ENCODE measurements at regions not wholly inside any gene's neighbourhood (a gene's known extent, or its start where the extent isn't known, plus 50 kb on each side); places are given as distances from the start of the nearest gene placed in this dataset.

- no peaks in the 10 kb centered on the region for H3K79me2 ChIP-seq (replicated peaks; ENCODE audit: insufficient read depth, low read length)
- no peak overlapping the region for H2AFZ ChIP-seq (ENCODE audit: low read depth, low read length)
- no peak for TF ChIP-seq SMC3 (conservative IDR thresholded peaks at IDR 0.05; ENCODE audit: poor library complexity)
- H3K4me2 ChIP-seq (ENCODE audit: low read length), result no peak overlapping the region
- H3K9ac ChIP-seq (ENCODE audit: low read length), result no peak overlapping the region
- H3K36me3 ChIP-seq (ENCODE audit: insufficient read depth, low read length), result no peaks in the 10 kb centered on the region
- H3K9me3 ChIP-seq (ENCODE audit: low read length), result no peaks in the 10 kb centered on the region
- no peak overlapping the region for H3K27ac ChIP-seq (ENCODE audit: low read length)
- H3F3A ChIP-seq (ENCODE audit: insufficient read depth, low read length, poor library complexity, severe bottlenecking), result no peaks in the 10 kb centered on the region
- H3K27me3 ChIP-seq (ENCODE audit: insufficient read depth, low read depth, low read length), result no peaks in the 10 kb centered on the region
- no peaks in the 10 kb centered on the region for H4K20me1 ChIP-seq (ENCODE audit: insufficient read depth)
- no peak overlapping the region for H3K4me3 ChIP-seq (ENCODE audit: low read length)
- no peaks in the 10 kb centered on the region for H3K9me2 ChIP-seq (ENCODE audit: insufficient read depth, low read length)
Observed at GRCh38 chr1:164967300-164967699, 389.2 kb downstream of the LMX1A start.

GRCh38 chr1:164961715-164962114 lies 394.8 kb downstream of the LMX1A start:
- Histone ChIP-seq H3K27me3 (ENCODE audit: insufficient read depth, low read depth, low read length) (no peaks in the 10 kb centered on the region), H3K9me3 (ENCODE audit: low read length) (no peaks in the 10 kb centered on the region), H3K4me2 (ENCODE audit: low read length) (no peak overlapping the region), H3K9me2 (ENCODE audit: insufficient read depth, low read length) (no peaks in the 10 kb centered on the region), H3K36me3 (ENCODE audit: insufficient read depth, low read length) (no peaks in the 10 kb centered on the region), H2AFZ (ENCODE audit: low read depth, low read length) (no peak overlapping the region), H3F3A (ENCODE audit: insufficient read depth, low read length, poor library complexity, severe bottlenecking) (no peaks in the 10 kb centered on the region), H3K9ac (ENCODE audit: low read length) (no peak overlapping the region), H3K4me3 (ENCODE audit: low read length) (no peak overlapping the region), H3K27ac (ENCODE audit: low read length) (no peak overlapping the region), H4K20me1 (ENCODE audit: insufficient read depth) (no peaks in the 10 kb centered on the region), H3K79me2 (replicated peaks; ENCODE audit: insufficient read depth, low read length) (no peaks in the 10 kb centered on the region)
- TF ChIP-seq CTCF (IDR thresholded peaks at IDR 0.05; ENCODE audit: poor library complexity, severe bottlenecking) (no peak), EP300 (conservative IDR thresholded peaks at IDR 0.05; ENCODE audit: poor library complexity, severe bottlenecking) (no peak), POLR2AphosphoS5 (IDR thresholded peaks at IDR 0.05) (no peak), EZH2 (IDR thresholded peaks at IDR 0.05; ENCODE audit: borderline replicate concordance, insufficient read depth, low read length, poor library complexity, severe bottlenecking) (no peak)

- H3K9me3 ChIP-seq (ENCODE audit: low read length), result no peaks in the 10 kb centered on the region
Observed at GRCh38 chr1:164958982-164959768, 397.3 kb downstream of the LMX1A start.

More at GRCh38 chr1:164958982-164959768, 397.3 kb downstream of the LMX1A start:
- Histone ChIP-seq H3K36me3 (ENCODE audit: insufficient read depth, low read length) (no peaks in the 10 kb centered on the region), H3K4me2 (ENCODE audit: low read length) (no peak overlapping the region), H4K20me1 (ENCODE audit: insufficient read depth) (no peaks in the 10 kb centered on the region), H3K4me3 (ENCODE audit: low read length) (no peak overlapping the region), H2AFZ (ENCODE audit: low read depth, low read length) (no peak overlapping the region), H3K27me3 (ENCODE audit: insufficient read depth, low read depth, low read length) (no peaks in the 10 kb centered on the region), H3K27ac (ENCODE audit: low read length) (no peak overlapping the region), H3K9ac (ENCODE audit: low read length) (no peak overlapping the region), H3F3A (ENCODE audit: insufficient read depth, low read length, poor library complexity, severe bottlenecking) (no peaks in the 10 kb centered on the region), H3K9me2 (ENCODE audit: insufficient read depth, low read length) (no peaks in the 10 kb centered on the region), H3K79me2 (replicated peaks; ENCODE audit: insufficient read depth, low read length) (no peaks in the 10 kb centered on the region)
- TF ChIP-seq CTCF (IDR thresholded peaks at IDR 0.05; ENCODE audit: poor library complexity, severe bottlenecking) (no peak), TAF1 (IDR thresholded peaks at IDR 0.05; ENCODE audit: low read depth) (no peak), POLR2AphosphoS5 (IDR thresholded peaks at IDR 0.05) (no peak), MXI1 (conservative IDR thresholded peaks at IDR 0.05; ENCODE audit: poor library complexity, severe bottlenecking) (no peak), EZH2 (IDR thresholded peaks at IDR 0.05; ENCODE audit: borderline replicate concordance, insufficient read depth, low read length, poor library complexity, severe bottlenecking) (no peak), EP300 (conservative IDR thresholded peaks at IDR 0.05; ENCODE audit: poor library complexity, severe bottlenecking) (no peak), RAD21 (conservative IDR thresholded peaks at IDR 0.05) (no peak), REST (IDR thresholded peaks at IDR 0.05; ENCODE audit: borderline replicate concordance) (no peak), SMC3 (conservative IDR thresholded peaks at IDR 0.05; ENCODE audit: poor library complexity) (no peak)
